ENCODE measurements at regions not wholly inside any gene's neighbourhood (a gene's known extent, or its start where the extent isn't known, plus 50 kb on each side); places are given as distances from the start of the nearest gene placed in this dataset.

DNA sequence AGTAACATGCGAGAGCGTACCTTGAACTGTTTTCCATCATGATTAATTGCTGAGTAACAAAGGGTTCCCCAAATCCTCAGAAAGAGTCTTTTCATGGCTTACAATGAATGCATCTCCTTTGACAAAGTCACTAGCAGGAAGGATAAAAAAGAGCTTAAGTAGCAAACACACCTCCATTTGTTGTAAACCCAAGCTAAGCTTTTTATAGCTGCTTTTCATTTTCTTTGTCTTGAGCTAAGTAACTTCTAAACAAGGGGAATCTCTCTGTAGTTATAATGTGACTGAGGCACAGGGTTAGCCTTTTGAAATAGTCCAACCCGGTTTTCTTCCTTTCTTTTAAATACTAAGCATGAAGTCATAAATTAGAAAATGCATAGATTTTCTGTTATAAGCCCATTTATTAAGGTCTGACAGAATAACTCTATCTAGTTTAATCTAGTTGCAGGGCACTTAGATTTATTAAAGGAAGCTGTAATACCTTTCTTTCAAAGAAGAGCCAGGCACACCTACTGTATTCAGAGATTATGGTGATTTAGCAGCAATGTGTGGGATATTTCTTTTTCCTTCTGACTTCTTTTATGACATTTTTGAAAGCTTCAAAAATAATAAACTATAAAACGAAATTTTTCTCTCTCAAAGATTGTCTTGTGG, 226.9 kb upstream of the SMIM31 start:
- no peaks in the 10 kb centered on the region for H3K27me3 ChIP-seq
- ATAC-seq = no peak
- H3K4me1 ChIP-seq = no peaks in the 10 kb centered on the region
- H3K4me3 ChIP-seq = no peak overlapping the region
- intact Hi-C loops (cut with DNase I) = no loop called here
- H3K27ac ChIP-seq = no peak overlapping the region
- no peaks in the 10 kb centered on the region for H3K36me3 ChIP-seq
- DNase-seq = no peak
- 67 to 69% methylated on average over 4 of the region's 4 CpGs for WGBS, 2 donors
- TF ChIP-seq, protein P1, sequence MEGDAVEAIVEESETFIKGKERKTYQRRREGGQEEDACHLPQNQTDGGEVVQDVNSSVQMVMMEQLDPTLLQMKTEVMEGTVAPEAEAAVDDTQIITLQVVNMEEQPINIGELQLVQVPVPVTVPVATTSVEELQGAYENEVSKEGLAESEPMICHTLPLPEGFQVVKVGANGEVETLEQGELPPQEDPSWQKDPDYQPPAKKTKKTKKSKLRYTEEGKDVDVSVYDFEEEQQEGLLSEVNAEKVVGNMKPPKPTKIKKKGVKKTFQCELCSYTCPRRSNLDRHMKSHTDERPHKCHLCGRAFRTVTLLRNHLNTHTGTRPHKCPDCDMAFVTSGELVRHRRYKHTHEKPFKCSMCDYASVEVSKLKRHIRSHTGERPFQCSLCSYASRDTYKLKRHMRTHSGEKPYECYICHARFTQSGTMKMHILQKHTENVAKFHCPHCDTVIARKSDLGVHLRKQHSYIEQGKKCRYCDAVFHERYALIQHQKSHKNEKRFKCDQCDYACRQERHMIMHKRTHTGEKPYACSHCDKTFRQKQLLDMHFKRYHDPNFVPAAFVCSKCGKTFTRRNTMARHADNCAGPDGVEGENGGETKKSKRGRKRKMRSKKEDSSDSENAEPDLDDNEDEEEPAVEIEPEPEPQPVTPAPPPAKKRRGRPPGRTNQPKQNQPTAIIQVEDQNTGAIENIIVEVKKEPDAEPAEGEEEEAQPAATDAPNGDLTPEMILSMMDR (IDR thresholded peaks at IDR 0.05) = no peak
- peaks cover 0 to 5% (median 0%) of the 10 kb centered on the region in 11 donors for H3K9me3 ChIP-seq

DNA sequence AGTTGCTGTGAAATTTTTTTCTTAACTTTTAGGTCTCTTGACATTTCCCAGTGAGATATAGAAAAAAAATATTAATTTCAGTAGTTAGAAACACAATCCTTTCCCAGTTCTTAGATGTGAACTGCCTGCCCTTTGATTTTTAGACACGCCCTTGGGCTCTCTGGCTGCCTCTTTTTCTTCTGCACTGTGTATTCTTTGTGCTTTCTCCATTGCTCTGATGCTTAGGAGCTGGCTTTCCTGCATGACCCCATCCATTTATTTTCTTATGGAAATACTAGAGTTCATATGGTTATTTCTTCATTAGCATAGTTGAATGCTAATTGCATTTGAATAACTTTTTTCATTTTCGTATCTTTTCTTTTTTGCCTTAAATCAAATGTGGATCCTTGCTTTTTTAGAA, 224.9 kb upstream of the SMIM31 start:
- Histone ChIP-seq H3K27me3 (no peaks in the 10 kb centered on the region), H3K27ac (no peak overlapping the region), H3K4me1 (no peaks in the 10 kb centered on the region), H3K36me3 (no peaks in the 10 kb centered on the region), H3K4me3 (no peak overlapping the region), H3K9me3 (peaks cover 0 to 5% (median 0%) of the 10 kb centered on the region in 11 donors)
- ATAC-seq = no peak
- intact Hi-C loops (cut with DNase I) = no loop called here
- WGBS, 2 donors = 63 to 72% methylated on average over 2 of the region's 2 CpGs
- TF ChIP-seq, protein P1 (IDR thresholded peaks at IDR 0.05) = no peak
- no peak for DNase-seq

DNA sequence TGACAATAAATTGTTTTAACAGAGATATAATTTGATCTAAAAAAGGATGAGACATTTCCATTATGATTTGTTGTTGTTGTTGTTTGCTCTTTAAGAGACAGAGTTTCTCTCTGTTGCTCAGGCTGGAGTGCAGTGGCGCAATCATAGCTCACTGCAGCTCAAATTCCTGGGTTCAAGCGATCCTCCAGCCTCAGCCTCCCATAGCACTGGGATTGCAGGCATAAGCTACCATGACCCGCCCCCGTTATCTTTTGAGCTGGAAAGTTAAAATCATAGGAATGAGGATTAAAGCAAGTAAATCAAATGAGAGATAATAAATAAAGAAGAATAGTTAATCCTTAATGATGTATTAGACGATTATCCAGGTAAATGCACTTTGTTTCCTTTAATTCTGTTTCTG, 224.4 kb upstream of the SMIM31 start:
- Histone ChIP-seq H3K9me3 (peaks cover 0 to 5% (median 0%) of the 10 kb centered on the region in 11 donors), H3K36me3 (no peaks in the 10 kb centered on the region), H3K4me1 (no peaks in the 10 kb centered on the region), H3K27me3 (no peaks in the 10 kb centered on the region), H3K4me3 (no peak overlapping the region), H3K27ac (no peak overlapping the region)
- WGBS, 2 donors = 84 to 92% methylated on average over 5 of the region's 5 CpGs
- intact Hi-C loops (cut with DNase I) = no loop called here
- ATAC-seq (no peak), DNase-seq (no peak)
- TF ChIP-seq, protein P1 (IDR thresholded peaks at IDR 0.05) = no peak

DNA sequence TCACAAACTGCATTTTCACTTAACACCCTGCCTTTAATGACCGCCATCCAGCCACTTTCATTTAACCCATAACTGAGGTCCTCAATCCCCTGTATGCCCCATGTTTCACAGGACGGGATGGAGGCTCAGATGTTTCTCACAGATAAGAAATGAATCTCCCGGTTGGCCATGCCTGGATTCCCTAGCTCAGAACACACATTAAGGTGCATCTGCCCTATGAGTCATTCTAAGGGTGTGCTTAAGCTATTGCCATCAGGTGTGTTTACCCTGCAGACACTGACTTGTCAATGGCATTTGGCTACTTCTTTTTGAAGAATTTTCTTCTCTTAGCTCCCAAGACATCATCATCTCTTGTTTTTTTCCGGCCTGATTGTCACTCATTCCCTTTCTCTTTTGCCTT, 222.6 kb upstream of the SMIM31 start:
- TF ChIP-seq, protein P1 (IDR thresholded peaks at IDR 0.05) = no peak
- Histone ChIP-seq H3K4me1 (no peaks in the 10 kb centered on the region), H3K4me3 (no peak overlapping the region), H3K27me3 (no peaks in the 10 kb centered on the region), H3K27ac (no peak overlapping the region), H3K36me3 (no peaks in the 10 kb centered on the region), H3K9me3 (peaks cover 0 to 5% (median 0%) of the 10 kb centered on the region in 11 donors)
- ATAC-seq (no peak), DNase-seq (no peak)
- 71 to 73% methylated on average over 4 of the region's 4 CpGs for WGBS, 2 donors
- intact Hi-C loops (cut with DNase I) = no loop called here
